ENCODE measurements at regions not wholly inside any gene's neighbourhood (a gene's known extent, or its start where the extent isn't known, plus 50 kb on each side); places are given as distances from the start of the nearest gene placed in this dataset.

GRCh38 chr13:89737051-89737450, 1610.4 kb upstream of the MIR17HG start (continued):
- TF ChIP-seq CHD7 (IDR thresholded peaks at IDR 0.05; ENCODE audit: low read depth, low read length) (no peak), HNRNPUL1 (IDR thresholded peaks at IDR 0.05; ENCODE audit: low read length) (no peak), GATAD2B (IDR thresholded peaks at IDR 0.05; ENCODE audit: borderline replicate concordance) (no peak), FIP1L1 (IDR thresholded peaks at IDR 0.05; ENCODE audit: low read depth, low read length, poor library complexity, severe bottlenecking) (no peak), RNF219 (CRISPR knock-in tag; IDR thresholded peaks at IDR 0.05) (no peak), NFXL1 (CRISPR knock-in tag; IDR thresholded peaks at IDR 0.05) (no peak), CREM (IDR thresholded peaks at IDR 0.05; ENCODE audit: low read depth) (no peak), FOXO4 (CRISPR knock-in tag; IDR thresholded peaks at IDR 0.05) (no peak), POLR2B (IDR thresholded peaks at IDR 0.05; ENCODE audit: low read depth, partially characterized antibody) (no peak), RAD51 (IDR thresholded peaks at IDR 0.05; ENCODE audit: borderline replicate concordance, low read depth) (no peak)

Data from K562 (cell line).